NCI-H526 (cell line): ENCODE measurements at regions not wholly inside any gene's neighbourhood (a gene's known extent, or its start where the extent isn't known, plus 50 kb on each side); places are given as distances from the start of the nearest gene placed in this dataset.
"Not testable (repeated sequence)": the region's sequence is repeated elsewhere in the genome, so short reads cannot be mapped to it uniquely, and the experiment has no call there.

Experiments used
- DNase-seq, 2 experiments: peaks; one replicate each; lab custom pipeline; 2025; lab: John Stamatoyannopoulos, UW

- no peak for DNase-seq
Observed at GRCh38 chr16:72455743-72456659, 284.0 kb upstream of the PMFBP1 start.

- DNase-seq, result not testable (repeated sequence)
Observed at GRCh38 chr16:72453856-72454255, 281.9 kb upstream of the PMFBP1 start.

GRCh38 chr16:72444696-72445095 is 272.7 kb upstream of the PMFBP1 start:
- DNase-seq, result no peak

- DNase-seq, result no peak
Observed at GRCh38 chr16:72443809-72444208, 271.9 kb upstream of the PMFBP1 start.

GRCh38 chr16:72442385-72443158 is 270.6 kb upstream of the PMFBP1 start:
- DNase-seq, result no peak

GRCh38 chr16:72437891-72438290 is 265.9 kb upstream of the PMFBP1 start:
- no peak for DNase-seq

- DNase-seq, result no peak
Observed at GRCh38 chr16:72434159-72434558, 262.2 kb upstream of the PMFBP1 start.

GRCh38 chr16:72430121-72430520 is 258.2 kb upstream of the PMFBP1 start:
- no peak for DNase-seq

- no peak for DNase-seq
Observed at GRCh38 chr16:72429671-72430081, 257.7 kb upstream of the PMFBP1 start.

- peak; percentile 60 to 72 for DNase-seq
Observed at GRCh38 chr16:72428681-72429376, 256.9 kb upstream of the PMFBP1 start.

GRCh38 chr16:72427783-72428331 is 255.9 kb upstream of the PMFBP1 start:
- peak; percentile 15 to 64 for DNase-seq

- peak in 1 of 2 experiments; percentile 18 for DNase-seq
Observed at GRCh38 chr16:72427051-72427782, 255.3 kb upstream of the PMFBP1 start.

GRCh38 chr16:72426386-72426785 is 254.4 kb upstream of the PMFBP1 start:
- no peak for DNase-seq

GRCh38 chr16:72425571-72426341 is 253.8 kb upstream of the PMFBP1 start:
- no peak for DNase-seq

- peak; percentile 36 to 69 for DNase-seq
Observed at GRCh38 chr16:72424757-72425156, 252.8 kb upstream of the PMFBP1 start.

GRCh38 chr16:72422308-72422897 is 250.4 kb upstream of the PMFBP1 start:
- no peak for DNase-seq

GRCh38 chr16:72419638-72420037 is 247.7 kb upstream of the PMFBP1 start:
- no peak for DNase-seq

- no peak for DNase-seq
Observed at GRCh38 chr16:72415379-72415778, 243.4 kb upstream of the PMFBP1 start.

GRCh38 chr16:72410492-72410891 is 238.5 kb upstream of the PMFBP1 start:
- no peak for DNase-seq

GRCh38 chr16:72409423-72409822 is 237.5 kb upstream of the PMFBP1 start:
- DNase-seq, result no peak
